ENCODE measurements at regions not wholly inside any gene's neighbourhood (a gene's known extent, or its start where the extent isn't known, plus 50 kb on each side); places are given as distances from the start of the nearest gene placed in this dataset.

- H3K4me1 ChIP-seq (ENCODE audit: control insufficient read depth, insufficient read depth, low read length) = no peaks in the 10 kb centered on the region
- peaks cover 0 to 2% of the 10 kb centered on the region in 2 donors for H3K9me3 Mint-ChIP-seq
- TF ChIP-seq CTCF (IDR thresholded peaks at IDR 0.05) = no peak
- H3K27me3 ChIP-seq (ENCODE audit: control insufficient read depth, insufficient read depth, low read length) = no peaks in the 10 kb centered on the region
- H3K27ac ChIP-seq (ENCODE audit: low read length) = no peak overlapping the region
- H3K27me3 Mint-ChIP-seq (ENCODE audit: low read depth in 2 of 2) = peaks cover 0 to 4% of the 10 kb centered on the region in 2 donors
- no peak overlapping the region for H3K27ac Mint-ChIP-seq
- no peak overlapping the region for H3K4me3 ChIP-seq (ENCODE audit: low read length)
- intact Hi-C loops (cut with micrococcal nuclease) = no loop called here
- no peaks in the 10 kb centered on the region for H3K36me3 ChIP-seq (ENCODE audit: control insufficient read depth, insufficient read depth, low read length)
- H3K36me3 Mint-ChIP-seq = no peaks in the 10 kb centered on the region
- no peaks in the 10 kb centered on the region for H3K4me1 Mint-ChIP-seq
- DNase-seq (no peak), ATAC-seq (no peak)
- H3K9me3 ChIP-seq (ENCODE audit: control insufficient read depth, insufficient read depth, low read length) = no peaks in the 10 kb centered on the region
- 80% methylated on average over 3 of the region's 3 CpGs for WGBS (ENCODE audit: insufficient coverage)
- no peak overlapping the region for H3K4me3 Mint-ChIP-seq
These were observed 154.7 kb downstream of the DACT1 start for GRCh38 chr14:58792416-58792815.

GRCh38 chr14:58793131-58793740, 155.5 kb downstream of the DACT1 start:
- no peaks in the 10 kb centered on the region for H3K4me1 Mint-ChIP-seq
- H3K4me3 Mint-ChIP-seq = no peak overlapping the region
- H3K27me3 Mint-ChIP-seq (ENCODE audit: low read depth in 2 of 2) = peaks cover 0 to 4% of the 10 kb centered on the region in 2 donors
- Histone ChIP-seq H3K36me3 (ENCODE audit: control insufficient read depth, insufficient read depth, low read length) (no peaks in the 10 kb centered on the region), H3K27me3 (ENCODE audit: control insufficient read depth, insufficient read depth, low read length) (no peaks in the 10 kb centered on the region), H3K27ac (ENCODE audit: low read length) (no peak overlapping the region), H3K9me3 (ENCODE audit: control insufficient read depth, insufficient read depth, low read length) (no peaks in the 10 kb centered on the region), H3K4me1 (ENCODE audit: control insufficient read depth, insufficient read depth, low read length) (no peaks in the 10 kb centered on the region), H3K4me3 (ENCODE audit: low read length) (no peak overlapping the region)
- H3K36me3 Mint-ChIP-seq = no peaks in the 10 kb centered on the region
- H3K9me3 Mint-ChIP-seq = peaks cover 0 to 2% of the 10 kb centered on the region in 2 donors
- no peak for DNase-seq
- ATAC-seq = no peak
- no peak for TF ChIP-seq CTCF (IDR thresholded peaks at IDR 0.05)
- H3K27ac Mint-ChIP-seq = no peak overlapping the region
- intact Hi-C loops (cut with micrococcal nuclease) = no loop called here
- WGBS (ENCODE audit: insufficient coverage) = 88% methylated on average over 4 of the region's 4 CpGs

GRCh38 chr14:58794993-58795762, 157.4 kb downstream of the DACT1 start:
- ATAC-seq (no peak), DNase-seq (no peak)
- no peak overlapping the region for H3K27ac ChIP-seq (ENCODE audit: low read length)
- no peaks in the 10 kb centered on the region for H3K9me3 ChIP-seq (ENCODE audit: control insufficient read depth, insufficient read depth, low read length)
- no peaks in the 10 kb centered on the region for H3K4me1 Mint-ChIP-seq
- H3K27ac Mint-ChIP-seq = no peak overlapping the region
- H3K36me3 Mint-ChIP-seq = no peaks in the 10 kb centered on the region
- no peak overlapping the region for H3K4me3 ChIP-seq (ENCODE audit: low read length)
- no peaks in the 10 kb centered on the region for H3K4me1 ChIP-seq (ENCODE audit: control insufficient read depth, insufficient read depth, low read length)
- WGBS (ENCODE audit: insufficient coverage) = 73% methylated on average over 2 of the region's 5 CpGs
- peaks cover 0 to 4% of the 10 kb centered on the region in 2 donors for H3K27me3 Mint-ChIP-seq (ENCODE audit: low read depth in 2 of 2)
- H3K9me3 Mint-ChIP-seq = peaks cover 0 to 2% of the 10 kb centered on the region in 2 donors
- no peaks in the 10 kb centered on the region for H3K27me3 ChIP-seq (ENCODE audit: control insufficient read depth, insufficient read depth, low read length)
- intact Hi-C loops (cut with micrococcal nuclease) = no loop called here
- no peak overlapping the region for H3K4me3 Mint-ChIP-seq
- no peak for TF ChIP-seq CTCF (IDR thresholded peaks at IDR 0.05)
- no peaks in the 10 kb centered on the region for H3K36me3 ChIP-seq (ENCODE audit: control insufficient read depth, insufficient read depth, low read length)

Measured in natural killer cell (primary cell).